SK-N-SH (cell line): ENCODE measurements at regions not wholly inside any gene's neighbourhood (a gene's known extent, or its start where the extent isn't known, plus 50 kb on each side); places are given as distances from the start of the nearest gene placed in this dataset.

Source experiments
- CTCF ChIA-PET: fragments of 300-600, 350-600 bp; formaldehyde crosslinking; extraction: SDS; loops from one replicate; lab custom pipeline; 2021; lab: Yijun Ruan, JAX
- POLR2A ChIA-PET: fragments of 350-600 bp; sonication (Branson Sonifier 250); formaldehyde crosslinking; extraction: SDS; loops from one replicate; lab custom pipeline; 2020; ENCODE audit warnings: antibody characterized with exemption, inconsistent platforms; lab: Yijun Ruan, JAX
- DNase-seq: peaks from one replicate; pipeline ENCODE4 v3.0.0; 2012
- H2AFZ ChIP-seq: fragments of 200-600 bp; sonication (generic); 2 replicates; pipeline ENCODE4 v1.8.1; 2016; ENCODE audit warnings: antibody characterized with exemption, mild to moderate bottlenecking, low read depth
- H3F3A ChIP-seq: fragments of 200-600 bp; sonication (generic); replicated peaks from 2 replicates; pipeline ENCODE3; 2016; ENCODE audit warnings: antibody characterized with exemption, mild to moderate bottlenecking; ENCODE audit not compliant: insufficient read depth
- H3K27ac ChIP-seq, 2 experiments: fragments of 200-500 bp in 1 of 2; fragments of 200-600 bp in 1 of 2; sonication (Bioruptor generic) in 1 of 2; sonication (generic), shearing (Covaris generic) in 1 of 2; 2 replicates each; pipeline versions ENCODE4 v1.5.1 to v1.6.1; 2014 to 2016; ENCODE audit warnings: low read depth in 2 of 2, inconsistent platforms in 1 of 2, low read length in 1 of 2, mild to moderate bottlenecking in 1 of 2, mixed read lengths in 1 of 2
- H3K27me3 ChIP-seq: fragments of 200-600 bp; sonication (generic), shearing (Covaris generic); 2 replicates; pipeline ENCODE4 v1.6.1; 2016; ENCODE audit warnings: mixed run types; ENCODE audit not compliant: insufficient read depth
- H3K36me3 ChIP-seq, 2 experiments: fragments of 200-500 bp in 1 of 2; fragments of 200-600 bp in 1 of 2; sonication (Bioruptor generic) in 1 of 2; sonication (generic) in 1 of 2; replicated peaks in 1 of 2; 2 replicates each; pipeline versions ENCODE3 to v1.5.1; 2014 to 2016; ENCODE audit warnings: low read length in 1 of 2, mild to moderate bottlenecking in 1 of 2; ENCODE audit not compliant: insufficient read depth in 2 of 2, control insufficient read depth in 1 of 2
- H3K4me1 ChIP-seq, 2 experiments: fragments of 200-500 bp in 1 of 2; fragments of 200-600 bp in 1 of 2; sonication (Bioruptor generic) in 1 of 2; sonication (generic), shearing (Covaris generic) in 1 of 2; 2 replicates each; pipeline versions ENCODE4 v1.5.1 to v1.6.1; 2014 to 2016; ENCODE audit warnings: low read depth in 1 of 2, low read length in 1 of 2, mixed run types in 1 of 2; ENCODE audit not compliant: insufficient read depth in 2 of 2, control insufficient read depth in 1 of 2
- H3K4me2 ChIP-seq: fragments of 200-600 bp; sonication (generic), shearing (Covaris generic); 2 replicates; pipeline ENCODE4 v1.6.1; 2017; ENCODE audit warnings: mixed run types
- H3K4me3 ChIP-seq, 2 experiments: fragments of 200-500 bp in 1 of 2; fragments of 200-600 bp in 1 of 2; sonication (Bioruptor generic) in 1 of 2; sonication (generic), shearing (Covaris generic) in 1 of 2; 2 replicates each; pipeline versions ENCODE4 v1.5.1 to v1.8.1; 2014 to 2016; ENCODE audit warnings: low read depth in 2 of 2, inconsistent platforms in 1 of 2, low read length in 1 of 2, mild to moderate bottlenecking in 1 of 2, mixed read lengths in 1 of 2, moderate library complexity in 1 of 2
- H3K79me2 ChIP-seq: fragments of 200-600 bp; sonication (generic); 2 replicates; pipeline ENCODE4 v1.8.1; 2017; ENCODE audit warnings: mild to moderate bottlenecking; ENCODE audit not compliant: insufficient read depth
- H3K9ac ChIP-seq: fragments of 200-600 bp; sonication (generic); 2 replicates; pipeline ENCODE4 v1.6.1; 2017; ENCODE audit warnings: mixed run types
- H3K9me2 ChIP-seq: fragments of 200-600 bp; sonication (generic); 2 replicates; pipeline ENCODE4 v1.6.1; 2017; ENCODE audit warnings: mixed run types
- H3K9me3 ChIP-seq: fragments of 200-600 bp; sonication (generic); 2 replicates; pipeline ENCODE4 v1.6.1; 2017; ENCODE audit warnings: mixed run types, mild to moderate bottlenecking, moderate library complexity
- H4K20me1 ChIP-seq: fragments of 200-600 bp; sonication (generic); 2 replicates; pipeline ENCODE4 v1.6.1; 2017; ENCODE audit warnings: mild to moderate bottlenecking, mixed run types; ENCODE audit not compliant: insufficient read depth
- ELF1 ChIP-seq: IDR thresholded peaks from 2 replicates; pipeline ENCODE4 v1.4.0; 2012
- FOSL2 ChIP-seq: IDR thresholded peaks from 2 replicates; pipeline ENCODE4 v1.4.0; 2012; ENCODE audit warnings: low read depth, mild to moderate bottlenecking, moderate library complexity, borderline replicate concordance
- FOXJ3 ChIP-seq: sonication (generic); formaldehyde crosslinking; IDR thresholded peaks from 2 replicates; pipeline ENCODE4 v1.5.1; 2020; ENCODE audit warnings: mild to moderate bottlenecking, missing genetic modification reagents
- FOXM1 ChIP-seq: IDR thresholded peaks from 2 replicates; pipeline ENCODE4 v1.4.0; 2012; ENCODE audit warnings: low read depth, mild to moderate bottlenecking
- IRF3 ChIP-seq: fragments of 150-350 bp; IDR thresholded peaks from 2 replicates; pipeline ENCODE4 v1.6.1; 2016; ENCODE audit warnings: mild to moderate bottlenecking, low read depth, low read length
- NRF1 ChIP-seq: IDR thresholded peaks from 2 replicates; pipeline ENCODE4 v1.6.1; 2012; ENCODE audit warnings: low read depth, mild to moderate bottlenecking, low read length
- RAD21 ChIP-seq: IDR thresholded peaks from 2 replicates; pipeline ENCODE4 v1.6.1; 2012; ENCODE audit warnings: mild to moderate bottlenecking, low read length
- REST ChIP-seq: IDR thresholded peaks from 2 replicates; pipeline ENCODE4 v1.6.1; 2012; ENCODE audit warnings: mild to moderate bottlenecking, low read depth, low read length, moderate library complexity
- RXRA ChIP-seq: IDR thresholded peaks from 2 replicates; pipeline ENCODE4 v1.4.0; 2012; ENCODE audit warnings: low read depth, mild to moderate bottlenecking, borderline replicate concordance
- SMC3 ChIP-seq: IDR thresholded peaks from 2 replicates; pipeline ENCODE4 v1.6.1; 2012; ENCODE audit warnings: low read depth, low read length, improper control_type of control experiment
- USF1 ChIP-seq: IDR thresholded peaks from 2 replicates; pipeline ENCODE4 v1.4.0; 2012; ENCODE audit warnings: low read depth, borderline replicate concordance
- USF2 ChIP-seq: fragments of 150-350 bp; IDR thresholded peaks from 2 replicates; pipeline ENCODE4 v1.6.1; 2017; ENCODE audit warnings: antibody characterized with exemption, low read length, low read depth, borderline replicate concordance
- WGBS: methylation state at CpG from one replicate; pipeline ENCODE4 v1.1.6; 2017; ENCODE audit warnings: low lambda C conversion rate; 5-methylcytosine and 5-hydroxymethylcytosine counted together

GRCh38 chr21:38151021-38151645 is 105.7 kb upstream of the KCNJ15 start:
- H3K9me2 ChIP-seq: no peaks in the 10 kb centered on the region
- no peaks in the 10 kb centered on the region for H3K36me3 ChIP-seq
- CTCF ChIA-PET: interaction anchor here (1.4 to 1.7 kb wide), 2 partner anchors 13 to 205 kb away, joined by 4 read pairs; no protein-coding TSS in a partner anchor
- no peak overlapping the region for H3K9ac ChIP-seq
- 0% methylated on average over 1 of the region's 1 CpG for WGBS
- no peaks in the 10 kb centered on the region for H3K79me2 ChIP-seq
- H3K4me3 ChIP-seq: no peak overlapping the region
- DNase-seq: no peak
- no peak overlapping the region for H2AFZ ChIP-seq
- no peak overlapping the region for H3K4me2 ChIP-seq
- H3K27ac ChIP-seq: no peak overlapping the region
- peaks cover 21% of the 10 kb centered on the region; the same call in 1 of the 2 replicates for H3K27me3 ChIP-seq
- H4K20me1 ChIP-seq: no peaks in the 10 kb centered on the region
- H3K4me1 ChIP-seq: no peaks in the 10 kb centered on the region
- TF ChIP-seq USF1 (no peak), REST (no peak), USF2 (no peak), FOXM1 (no peak), RAD21 (no peak), ELF1 (no peak)
- POLR2A ChIA-PET: no interaction called here
- H3K9me3 ChIP-seq: no peaks in the 10 kb centered on the region
- no peaks in the 10 kb centered on the region for H3F3A ChIP-seq

GRCh38 chr21:38156200-38156599 is 100.6 kb upstream of the KCNJ15 start:
- ChIA-PET CTCF (interaction anchor here (0.7 to 5.1 kb wide), 6 partner anchors 10 to 982 kb away, joined by 3 to 45 read pairs (median 4); no protein-coding TSS in a partner anchor), POLR2A (no interaction called here)
- Histone ChIP-seq H3K4me3 (no peak overlapping the region), H3K4me2 (no peak overlapping the region), H3K4me1 (no peaks in the 10 kb centered on the region), H3K79me2 (no peaks in the 10 kb centered on the region), H3K9ac (no peak overlapping the region), H3K9me3 (no peaks in the 10 kb centered on the region), H2AFZ (no peak overlapping the region), H4K20me1 (no peaks in the 10 kb centered on the region), H3K36me3 (no peaks in the 10 kb centered on the region), H3F3A (no peaks in the 10 kb centered on the region), H3K9me2 (no peaks in the 10 kb centered on the region), H3K27ac (no peak overlapping the region), H3K27me3 (peaks cover 24% of the 10 kb centered on the region; the same call in 1 of the 2 replicates)
- 26% methylated on average over 2 of the region's 2 CpGs for WGBS
- DNase-seq: no peak
- TF ChIP-seq NRF1: no peak
- no peak for TF ChIP-seq USF2
- no peak for TF ChIP-seq FOSL2
- no peak for TF ChIP-seq FOXJ3
- no peak for TF ChIP-seq IRF3
- no peak for TF ChIP-seq SMC3
- no peak for TF ChIP-seq RAD21
- no peak for TF ChIP-seq RXRA
